ENCODE measurements at regions not wholly inside any gene's neighbourhood (a gene's known extent, or its start where the extent isn't known, plus 50 kb on each side); places are given as distances from the start of the nearest gene placed in this dataset.

DNA sequence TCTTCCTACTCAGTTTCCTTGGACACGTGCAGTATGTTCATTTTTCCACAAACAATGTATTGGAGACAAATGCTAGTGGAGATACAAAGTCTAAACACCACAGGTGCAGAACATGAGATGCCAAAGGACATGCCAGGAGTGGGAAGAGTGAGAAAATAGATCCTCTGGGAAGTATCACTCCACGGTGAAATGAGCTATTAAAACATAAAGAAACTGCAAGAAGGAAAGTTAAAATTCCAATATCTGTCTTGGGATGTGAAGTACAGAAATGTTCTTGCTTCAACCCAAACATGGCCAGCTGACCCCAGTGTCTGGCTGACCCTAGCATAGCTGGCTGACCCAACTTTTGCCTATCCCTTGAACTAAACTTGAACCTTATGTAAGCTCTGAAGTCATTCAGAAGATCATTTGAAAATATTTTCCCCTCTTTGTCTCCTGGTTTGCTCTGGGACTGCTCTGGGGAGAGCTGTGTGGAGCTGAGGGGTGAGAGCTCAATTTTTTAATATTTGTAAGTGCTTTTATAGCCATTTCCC is 59.5 kb downstream of the FZD1 start:
- DNase-seq = no peak

DNA sequence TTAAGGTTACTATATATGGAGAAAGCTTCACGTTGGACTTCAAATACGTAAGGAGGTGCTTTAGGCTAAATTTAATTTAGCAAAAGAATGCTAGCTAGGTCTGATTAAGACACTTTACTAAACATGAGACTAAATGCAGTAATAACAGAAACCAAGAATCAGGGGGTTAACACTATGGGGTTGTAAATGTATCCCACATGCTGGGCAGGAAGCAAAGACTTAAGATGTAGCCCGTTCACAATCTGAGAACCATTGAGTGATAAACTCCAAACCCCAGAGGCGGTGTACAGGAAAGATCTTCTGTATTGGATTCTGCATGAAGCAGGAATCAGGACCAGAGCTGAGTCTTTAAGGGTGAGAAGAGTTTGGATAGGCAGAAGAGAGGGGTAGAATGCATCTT is 60.4 kb downstream of the FZD1 start:
- no peak for DNase-seq

DNA sequence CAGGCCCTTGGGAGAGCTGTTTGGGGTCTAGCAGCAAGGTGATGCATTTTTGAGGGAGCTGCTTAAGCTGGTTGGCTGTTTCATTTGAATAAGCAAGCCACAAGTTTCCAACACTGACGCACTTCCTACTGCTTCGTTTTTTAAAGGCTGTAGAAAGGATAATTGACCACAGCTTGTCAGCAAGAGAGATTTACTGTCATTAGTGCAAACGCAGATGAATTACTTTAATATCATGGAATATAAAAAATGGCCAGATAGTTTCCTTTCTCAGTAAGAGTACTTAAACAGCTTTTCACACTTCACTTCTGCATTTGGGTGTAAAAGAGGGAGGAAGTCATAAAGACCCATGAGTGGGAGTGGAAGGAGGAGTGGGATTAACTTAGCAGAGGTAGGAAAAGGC is 61.5 kb downstream of the FZD1 start:
- DNase-seq = no peak

DNA sequence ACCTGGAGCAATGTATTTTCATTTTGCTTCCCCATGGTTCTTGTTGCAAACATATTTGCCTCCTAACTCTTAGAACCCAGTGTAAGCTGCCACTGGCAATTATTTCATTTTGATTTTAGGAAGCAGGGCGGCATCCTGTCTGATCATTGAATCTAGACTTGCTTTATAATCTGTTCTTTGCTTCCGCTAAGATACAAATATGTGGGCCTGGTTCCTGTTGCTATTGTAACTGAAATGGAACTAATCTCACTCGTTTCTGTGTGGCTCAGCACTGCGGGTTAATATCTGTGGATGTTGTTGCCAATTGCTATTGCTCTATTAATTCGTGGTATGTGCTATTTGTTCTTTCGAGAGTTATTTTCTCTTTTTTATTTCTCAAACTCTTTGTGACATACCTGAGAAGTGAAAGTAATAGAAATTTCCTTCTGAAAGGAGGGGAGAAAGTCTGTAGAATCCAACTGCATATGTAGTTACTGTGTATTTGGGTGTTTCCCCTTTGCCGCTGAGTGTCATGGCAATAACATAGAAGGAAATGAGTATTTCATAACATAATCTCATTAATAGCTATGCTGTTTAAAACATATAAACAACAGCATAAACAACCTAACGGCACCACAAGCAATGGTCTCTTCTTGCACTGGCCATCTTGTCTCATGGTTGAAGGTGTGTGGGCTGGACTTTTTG is 62.4 kb downstream of the FZD1 start:
- DNase-seq = no peak

DNA sequence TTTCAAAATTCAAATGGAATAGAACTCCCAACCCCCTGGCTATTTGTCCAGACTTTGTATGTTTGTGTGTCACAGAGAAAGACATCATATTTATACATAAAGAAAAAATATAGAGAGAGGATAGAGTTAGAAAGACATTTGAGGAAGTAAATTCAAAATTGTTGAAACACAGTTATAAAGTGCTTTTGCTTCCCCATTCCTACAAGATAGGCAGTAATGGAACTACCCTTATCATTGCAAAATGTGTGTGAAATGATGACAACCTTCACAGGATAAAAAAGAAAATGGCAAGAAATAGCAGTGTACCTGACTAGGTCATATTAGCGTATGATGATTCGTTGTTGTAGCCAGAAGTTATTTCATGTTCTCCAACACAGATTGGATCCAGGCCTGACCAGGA is 63.1 kb downstream of the FZD1 start:
- no peak for DNase-seq

DNA sequence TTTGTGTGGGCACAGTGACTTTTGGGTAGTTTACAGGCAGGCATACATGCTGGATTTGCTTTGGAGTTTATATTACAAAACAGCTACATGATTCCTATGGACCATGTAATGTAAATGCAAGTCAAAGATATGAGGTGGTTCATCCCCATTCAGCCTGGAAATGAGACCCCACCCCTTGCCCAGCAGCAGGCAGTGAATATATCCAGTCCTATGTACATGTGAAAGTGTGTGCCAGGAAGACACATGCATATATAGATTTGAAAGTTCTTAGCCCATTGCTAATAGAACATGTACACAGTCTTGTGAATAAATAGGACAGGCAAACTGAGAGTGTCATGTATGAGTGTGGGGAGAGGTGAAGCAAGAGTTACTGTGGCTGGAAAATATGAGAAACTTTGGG is 65.3 kb downstream of the FZD1 start:
- no peak for DNase-seq

DNA sequence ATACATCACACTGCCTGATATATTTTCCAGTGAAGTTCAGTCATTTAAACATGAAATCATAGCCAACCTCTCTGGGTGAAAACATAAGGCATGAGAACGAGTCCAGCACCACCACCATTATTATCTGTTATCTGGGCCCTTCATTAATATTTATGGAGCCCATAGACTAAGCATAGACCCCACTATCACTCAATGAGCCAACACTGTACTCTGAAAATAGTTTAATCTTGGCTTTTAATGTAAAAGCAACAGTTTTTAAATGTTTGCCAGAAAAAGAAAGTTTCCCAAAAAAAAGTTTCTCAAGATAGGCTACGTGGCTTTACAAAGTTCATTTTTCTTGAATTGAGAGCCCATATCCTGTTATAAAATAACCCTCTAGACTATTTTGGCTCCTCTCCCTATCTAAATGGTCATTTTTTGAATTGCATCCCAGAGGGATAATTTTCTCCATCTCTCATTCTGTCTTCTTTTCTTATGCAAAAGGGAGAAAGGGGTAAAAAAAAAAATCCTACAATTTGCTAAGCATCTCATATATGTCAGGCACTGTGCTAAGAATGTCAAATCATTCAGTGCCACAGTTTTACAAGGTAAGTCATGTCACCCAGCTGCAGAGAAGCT is 66.1 kb downstream of the FZD1 start:
- no peak for DNase-seq

DNA sequence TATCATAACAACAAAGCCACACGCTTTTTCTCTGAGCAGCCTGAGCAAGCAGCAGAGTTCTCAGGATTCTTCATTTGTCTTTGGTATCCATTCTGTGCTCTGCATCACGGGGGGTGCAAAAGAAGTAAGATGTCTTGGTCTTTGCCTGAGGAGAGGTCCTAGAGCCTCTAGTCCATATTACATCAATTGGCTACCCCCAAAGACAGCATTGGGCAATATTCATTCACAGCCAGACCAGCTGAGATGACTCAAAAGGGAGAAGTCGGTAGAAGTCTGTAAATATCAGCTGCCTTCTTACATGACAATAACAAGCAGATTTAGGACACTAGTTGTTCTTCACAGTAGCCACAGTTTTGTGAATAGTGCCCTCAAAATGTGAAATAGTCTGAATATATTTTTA is 66.6 kb downstream of the FZD1 start:
- DNase-seq = no peak

DNA sequence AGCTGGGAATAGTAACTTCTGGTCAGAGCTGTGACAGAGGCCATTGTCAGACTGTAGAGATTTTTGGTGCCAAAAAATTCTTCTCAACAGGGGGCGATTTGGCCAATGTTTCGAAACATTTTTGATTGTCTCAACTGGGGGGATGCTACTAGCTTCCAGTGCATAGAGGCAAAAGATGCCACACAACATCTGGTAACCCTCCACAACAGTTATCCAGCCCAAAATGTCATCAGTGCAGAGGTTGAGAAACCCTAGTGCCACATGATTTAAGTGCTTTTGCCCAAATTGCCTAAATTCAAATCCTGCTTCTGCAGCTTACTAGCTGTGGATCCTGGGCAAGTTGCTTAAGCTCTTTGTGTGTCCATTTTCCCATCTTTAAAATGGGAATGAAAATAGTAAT is 71.9 kb downstream of the FZD1 start:
- no peak for DNase-seq

DNA sequence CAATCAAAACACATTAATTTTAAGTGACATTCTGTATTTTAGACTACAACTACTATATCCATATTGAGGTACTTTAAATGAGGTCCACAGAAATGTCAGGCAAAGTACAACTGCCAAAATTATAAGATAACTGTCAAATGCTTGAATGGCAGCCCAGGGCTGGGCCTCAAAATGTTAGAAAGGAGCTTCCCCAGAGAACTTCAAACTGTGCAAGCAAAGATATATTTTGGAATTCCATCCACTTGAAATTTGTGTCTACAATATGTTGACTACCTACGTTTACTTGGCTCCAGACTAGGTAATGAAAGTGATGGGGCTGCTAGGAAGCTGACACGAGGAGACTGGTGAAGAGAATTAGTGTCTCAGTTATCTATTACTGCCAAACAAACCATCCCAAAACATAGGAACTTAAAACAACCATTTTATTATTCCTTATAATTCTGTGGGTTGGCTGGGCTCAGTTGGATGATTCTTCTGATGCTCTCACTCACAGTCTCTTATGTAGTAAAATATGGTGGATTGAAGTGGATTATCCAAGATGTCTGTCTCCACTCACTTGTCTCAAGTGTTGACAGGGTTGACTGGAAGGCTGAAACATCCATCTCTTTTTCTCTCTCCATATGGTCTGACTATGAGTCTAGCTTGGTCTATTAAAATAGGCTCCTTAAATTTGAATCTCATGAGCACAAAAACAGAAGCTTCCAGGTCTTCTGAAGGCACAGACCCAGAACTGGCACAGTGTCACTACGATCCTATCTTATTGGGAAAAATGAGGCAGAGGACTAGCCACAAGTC is 74.2 kb downstream of the FZD1 start:
- no peak for DNase-seq

DNA sequence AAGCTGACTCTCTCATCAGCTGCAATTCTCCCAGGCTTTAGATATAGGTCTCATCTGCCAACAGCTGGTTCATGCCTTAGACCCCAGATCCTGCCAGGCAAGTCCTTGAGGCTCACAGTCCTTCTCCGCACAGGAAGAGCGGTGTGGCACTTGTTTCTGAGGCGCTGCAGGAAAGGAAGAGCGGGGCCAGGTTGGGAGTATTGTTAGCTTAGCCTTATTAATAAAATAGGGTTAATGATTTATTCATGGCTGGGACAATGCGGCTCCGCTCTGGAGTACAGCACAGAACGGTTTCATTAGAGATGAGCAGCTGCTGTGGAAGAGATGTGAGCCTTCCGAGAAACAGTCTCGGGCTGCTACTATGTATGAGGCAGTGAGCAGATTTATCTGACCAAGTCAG is 78.1 kb downstream of the FZD1 start:
- no peak for DNase-seq

DNA sequence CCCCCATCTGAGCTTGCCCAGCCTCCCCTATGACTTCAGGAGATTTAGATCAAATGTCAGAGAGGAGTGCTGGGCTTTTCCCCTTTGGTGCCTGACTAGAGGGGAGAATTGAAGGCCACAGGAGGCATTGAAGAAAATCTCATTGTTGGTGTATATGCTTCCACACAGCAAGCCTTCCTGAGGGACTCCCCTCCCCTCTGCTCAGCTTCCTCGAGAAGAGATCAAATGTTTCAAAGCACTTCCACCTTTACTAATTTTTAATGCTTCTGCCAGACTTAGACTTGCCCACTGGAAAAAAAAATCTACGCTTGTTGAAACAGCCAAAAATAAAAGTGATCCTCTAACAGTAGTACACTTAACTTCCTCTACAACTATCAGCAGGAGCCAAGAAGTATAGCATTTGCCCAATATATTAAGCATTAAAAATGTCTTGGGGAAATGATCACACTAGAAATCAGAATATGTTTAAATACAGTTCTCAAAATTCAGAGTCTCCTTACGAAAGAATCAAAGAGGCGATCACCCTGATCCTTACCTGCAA is 79.3 kb downstream of the FZD1 start:
- DNase-seq = no peak

DNA sequence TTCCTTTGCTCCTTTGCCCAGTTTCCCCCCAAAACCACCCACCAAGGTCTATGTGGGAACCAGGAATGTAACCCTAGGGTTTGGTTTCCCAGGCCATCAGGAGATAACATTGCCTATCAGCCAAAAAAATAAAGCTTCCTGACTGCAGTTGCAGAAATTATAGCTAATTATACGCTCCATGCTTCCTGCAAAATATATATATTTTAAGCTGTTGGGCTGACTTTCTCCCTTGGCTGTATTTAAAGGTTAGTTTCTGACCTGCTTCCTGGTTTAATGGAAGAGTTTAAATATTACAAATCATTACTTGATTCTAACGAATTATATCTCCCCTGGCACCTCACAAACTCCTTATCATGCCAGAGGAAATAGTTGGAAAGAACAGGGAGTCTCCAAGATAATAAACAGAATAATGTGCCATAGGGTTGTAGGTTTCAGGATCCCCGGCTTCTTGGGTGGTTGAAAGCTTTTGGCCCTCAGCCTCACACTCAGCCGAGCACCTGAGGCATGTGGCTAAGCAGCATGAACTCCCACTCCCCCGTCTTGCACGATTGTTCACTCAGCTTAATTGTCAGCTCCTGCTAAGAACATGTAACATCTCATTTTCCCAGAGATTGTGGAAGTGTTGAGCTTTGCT is 79.9 kb downstream of the FZD1 start:
- DNase-seq = no peak

DNA sequence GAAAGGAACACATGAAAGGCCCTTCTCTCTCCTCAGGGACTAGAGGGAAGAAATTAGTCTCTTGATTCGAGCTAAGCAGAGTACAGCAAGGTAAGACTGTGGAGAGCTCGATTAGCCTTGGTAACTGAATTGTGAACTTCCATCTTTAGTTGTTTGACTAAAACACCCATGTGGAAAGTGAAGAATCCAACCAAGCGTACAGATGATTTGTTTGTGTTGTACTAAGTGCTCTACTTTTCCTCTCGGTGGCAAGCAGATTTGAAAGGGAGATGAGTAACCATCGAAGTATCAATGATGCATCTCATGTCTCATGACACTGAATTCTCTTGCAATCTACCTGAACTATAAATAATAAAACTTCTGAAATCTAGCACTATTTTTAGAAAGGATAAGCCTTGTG is 80.7 kb downstream of the FZD1 start:
- no peak for DNase-seq

DNA sequence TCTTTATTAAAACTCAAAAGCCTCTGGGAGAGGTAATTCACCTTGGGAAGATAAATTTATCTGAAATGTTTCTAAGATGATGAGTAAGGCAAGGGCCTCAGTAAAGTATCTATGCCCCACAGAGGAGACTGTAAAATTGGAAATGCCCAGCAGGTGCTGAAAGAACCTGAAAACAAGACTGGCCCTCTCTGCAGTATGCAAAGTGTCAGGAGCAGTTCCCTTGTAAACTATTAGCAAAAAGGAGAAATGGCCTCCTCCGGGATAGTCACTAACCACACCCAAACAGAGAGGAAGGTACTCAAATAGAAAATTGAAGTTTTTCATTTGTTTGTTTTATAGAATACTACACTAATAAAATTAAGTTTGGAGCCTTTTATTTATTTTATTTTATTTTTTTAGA is 81.2 kb downstream of the FZD1 start:
- DNase-seq = no peak

DNA sequence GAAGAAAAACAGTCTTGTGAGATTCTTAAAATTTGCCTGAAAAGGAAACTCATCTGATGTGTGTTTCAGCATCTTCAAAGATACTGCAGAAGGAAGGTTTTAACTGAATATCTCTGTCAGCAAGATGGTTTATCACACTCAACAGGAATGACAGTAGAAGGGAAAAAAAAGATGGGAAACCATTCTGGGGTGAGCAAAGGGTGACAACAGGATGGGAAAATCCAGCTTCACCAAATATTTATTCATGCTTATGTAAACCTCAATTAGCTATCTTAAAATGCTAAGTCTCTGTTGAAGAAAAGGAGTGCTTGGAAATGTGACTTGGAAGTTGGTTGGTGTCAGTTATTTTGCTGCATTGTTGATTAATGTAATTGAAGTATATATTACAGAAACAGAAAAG is 82.2 kb downstream of the FZD1 start:
- DNase-seq = no peak

DNA sequence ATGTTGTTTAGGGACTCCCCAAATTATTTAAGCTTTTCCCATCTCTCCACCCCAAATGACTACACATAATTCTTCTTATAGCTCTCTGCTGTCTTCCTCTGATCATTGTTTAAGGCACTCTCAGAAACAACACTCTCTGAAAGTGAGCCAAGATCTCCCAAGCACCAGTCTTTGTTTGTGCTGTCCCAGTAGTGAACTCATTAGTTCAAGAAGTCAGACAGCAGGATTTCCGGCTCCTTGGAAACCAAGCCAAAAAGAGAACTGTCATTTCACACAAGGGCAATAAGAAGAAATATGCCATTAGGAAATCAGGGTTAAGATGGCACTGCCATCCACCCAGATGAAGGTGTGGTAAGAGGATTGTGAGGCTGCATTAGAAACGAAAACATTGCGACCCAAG is 83.1 kb downstream of the FZD1 start:
- no peak for DNase-seq

DNA sequence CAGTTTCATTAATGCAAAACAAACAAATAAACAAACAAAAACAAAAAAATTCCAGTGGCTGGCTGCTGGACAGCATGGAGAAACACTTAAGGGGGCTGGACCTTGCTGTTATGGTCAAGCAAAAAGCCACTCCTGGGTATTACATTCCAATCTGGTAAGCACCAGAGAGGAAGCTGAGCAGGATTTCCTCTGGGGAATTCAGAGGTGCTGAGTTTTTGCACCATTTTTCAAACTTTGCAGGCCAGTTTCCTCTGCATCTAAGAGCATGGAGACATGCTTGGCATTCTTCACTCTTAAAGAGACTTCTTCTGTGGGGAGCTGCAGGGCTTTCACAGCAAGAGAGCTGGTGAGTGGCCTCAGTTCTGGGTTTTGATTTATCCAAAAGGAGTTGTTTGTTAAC is 84.5 kb downstream of the FZD1 start:
- no peak for DNase-seq

DNA sequence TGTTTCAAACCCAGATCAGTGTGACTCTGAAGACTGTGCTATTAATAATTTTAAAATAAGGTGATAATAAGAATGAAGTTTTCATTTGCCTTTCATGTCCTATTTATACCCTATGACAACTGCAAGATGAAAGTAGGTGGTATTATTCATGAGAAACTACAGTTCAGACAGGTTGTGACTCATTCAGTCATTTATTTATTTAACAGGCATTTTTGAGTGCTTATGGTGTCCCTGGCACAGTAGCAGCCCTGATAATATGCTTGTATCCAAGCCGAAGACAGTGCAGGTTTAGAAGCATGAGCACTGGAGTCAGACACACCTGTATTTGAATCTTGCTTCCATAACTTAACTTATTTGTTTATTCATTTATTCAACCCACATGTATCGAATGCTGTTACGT is 87.1 kb downstream of the FZD1 start:
- DNase-seq = no peak

DNA sequence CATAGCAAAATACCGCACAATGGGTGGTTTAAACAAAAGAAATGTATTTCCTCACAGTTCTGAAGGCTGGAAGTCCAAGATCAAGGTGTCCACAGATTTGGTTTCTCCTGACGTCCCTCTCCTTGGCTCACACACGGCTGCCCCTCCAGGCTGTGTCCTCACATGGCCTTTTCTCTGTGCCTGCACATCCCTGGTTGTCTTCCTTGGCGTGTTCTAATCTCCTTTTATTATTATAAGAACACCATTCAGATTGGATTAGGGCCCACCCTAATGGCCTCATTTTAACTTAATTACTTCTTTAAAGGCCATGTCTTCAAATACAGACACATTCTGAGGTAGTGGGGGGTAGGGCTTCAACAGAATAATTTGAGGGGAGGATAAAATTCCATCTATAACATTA is 87.9 kb downstream of the FZD1 start:
- DNase-seq = no peak

DNA sequence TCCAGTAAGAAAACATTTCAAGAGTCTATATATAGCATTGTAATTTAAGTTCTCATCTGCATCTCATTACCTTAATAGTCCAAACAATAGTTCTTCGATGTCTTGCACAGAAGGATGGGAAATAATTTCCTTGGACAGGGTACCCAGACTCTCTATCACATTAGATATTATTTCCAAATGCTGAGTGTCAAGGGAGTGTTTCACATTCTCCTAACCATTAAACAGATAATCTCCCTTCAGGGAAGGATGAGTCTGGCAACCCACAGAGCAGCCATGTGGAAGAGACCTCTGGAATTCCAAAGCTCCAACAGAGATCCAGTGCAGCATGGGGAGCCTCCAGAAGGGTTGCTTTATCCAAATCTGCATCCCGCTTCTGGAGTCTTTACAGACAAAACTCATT is 89.6 kb downstream of the FZD1 start:
- DNase-seq = no peak

DNA sequence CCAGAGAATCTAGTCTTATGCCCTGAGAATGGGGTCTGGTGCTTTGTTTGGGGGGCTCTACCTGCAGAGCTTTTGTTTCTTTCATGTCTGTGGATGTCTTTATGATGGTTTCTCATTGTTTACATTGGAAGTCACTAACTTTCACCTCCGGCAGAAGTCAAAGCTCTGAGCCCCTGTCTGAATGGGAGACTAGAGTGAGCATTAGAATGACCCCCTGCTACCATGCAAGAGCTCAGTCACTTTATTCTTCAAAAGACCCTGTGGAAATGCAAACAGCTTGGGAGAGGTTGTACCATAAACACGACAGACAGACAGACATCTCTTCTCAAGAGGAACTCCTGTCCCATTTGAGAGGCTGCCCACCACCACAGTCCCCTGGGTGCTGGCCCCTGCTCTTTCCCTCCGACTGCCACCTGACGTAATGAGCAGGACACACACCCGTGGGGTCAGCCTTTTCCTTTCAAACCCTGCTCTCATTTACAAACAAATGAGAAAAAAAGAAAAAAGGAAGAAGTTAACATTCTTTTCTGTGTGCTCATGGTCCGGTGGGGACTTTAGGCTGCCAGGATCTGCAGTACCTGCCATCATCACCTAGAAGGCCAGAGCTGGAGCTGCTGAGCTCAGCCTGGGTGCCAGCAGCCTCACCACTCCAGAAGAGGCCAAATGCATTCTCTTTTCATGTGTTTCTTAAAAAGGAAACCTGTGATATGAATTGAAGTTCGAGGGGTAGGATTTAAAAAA is 91.6 kb downstream of the FZD1 start:
- no peak for DNase-seq

DNA sequence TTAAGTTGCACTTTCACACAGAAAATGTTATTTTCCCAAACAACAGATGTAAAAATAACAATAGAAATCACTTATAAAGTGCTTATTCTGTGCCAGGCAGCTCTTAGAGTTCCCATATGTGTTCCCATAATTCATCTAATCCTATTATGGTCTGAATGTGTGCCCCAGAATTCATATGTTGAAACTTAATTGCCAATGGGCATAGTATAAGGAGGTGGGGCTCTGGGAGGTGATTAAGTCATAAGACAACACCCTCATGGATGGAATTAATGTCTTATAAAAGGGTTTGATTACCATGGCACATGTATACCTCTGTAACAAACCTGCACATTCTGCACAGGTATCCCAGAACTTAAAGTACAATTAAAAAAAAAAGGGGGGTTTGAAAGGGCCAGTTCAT is 92.7 kb downstream of the FZD1 start:
- DNase-seq = no peak
